ENCODE measurements at regions not wholly inside any gene's neighbourhood (a gene's known extent, or its start where the extent isn't known, plus 50 kb on each side); places are given as distances from the start of the nearest gene placed in this dataset.

- intact Hi-C loops (cut with DNase I) = no loop called here
- no peak overlapping the region for H3K4me3 ChIP-seq
- H3K36me3 ChIP-seq = no peaks in the 10 kb centered on the region
- peaks cover 0 to 34% (median 12%) of the 10 kb centered on the region in 7 donors for H3K27me3 ChIP-seq
- TF ChIP-seq CTCF (IDR thresholded peaks at IDR 0.05) = no peak
- no peaks in the 10 kb centered on the region for H3K9me3 ChIP-seq
- WGBS, 2 donors = 41 to 46% methylated on average over 2 of the region's 2 CpGs
- no peaks in the 10 kb centered on the region for H3K4me1 ChIP-seq
- no peak for DNase-seq
- no peak overlapping the region for H3K27ac ChIP-seq
- no peak for ATAC-seq
These were observed 183.0 kb downstream of the TSHZ3 start for GRCh38 chr19:31166206-31166605.

GRCh38 chr19:31164791-31165251 is 184.4 kb downstream of the TSHZ3 start:
- Histone ChIP-seq H3K27ac (no peak overlapping the region), H3K4me1 (no peaks in the 10 kb centered on the region), H3K27me3 (peaks cover 0 to 34% (median 12%) of the 10 kb centered on the region in 7 donors), H3K4me3 (no peak overlapping the region), H3K9me3 (no peaks in the 10 kb centered on the region), H3K36me3 (no peaks in the 10 kb centered on the region)
- ATAC-seq = no peak
- intact Hi-C loops (cut with DNase I) = no loop called here
- TF ChIP-seq CTCF (IDR thresholded peaks at IDR 0.05) = no peak
- 40 to 46% methylated on average over 20 of the region's 20 CpGs for WGBS, 2 donors
- no peak for DNase-seq

- H3K9me3 ChIP-seq = no peaks in the 10 kb centered on the region
- TF ChIP-seq CTCF (IDR thresholded peaks at IDR 0.05) = no peak
- no peak for DNase-seq
- no peak for ATAC-seq
- intact Hi-C loops (cut with DNase I) = no loop called here
- no peaks in the 10 kb centered on the region for H3K36me3 ChIP-seq
- no peaks in the 10 kb centered on the region for H3K4me1 ChIP-seq
- H3K4me3 ChIP-seq = no peak overlapping the region
- peaks cover 0 to 15% (median 12%) of the 10 kb centered on the region in 7 donors for H3K27me3 ChIP-seq
- H3K27ac ChIP-seq = no peak overlapping the region
- WGBS, 2 donors = 78 to 87% methylated on average over 7 of the region's 7 CpGs
These were observed 188.8 kb downstream of the TSHZ3 start for GRCh38 chr19:31160336-31160926.

GRCh38 chr19:31154021-31154420 is 195.2 kb downstream of the TSHZ3 start:
- no peak for ATAC-seq
- H3K27ac ChIP-seq = no peak overlapping the region
- 85 to 87% methylated on average over 1 of the region's 1 CpG for WGBS, 2 donors
- intact Hi-C loops (cut with DNase I) = no loop called here
- H3K4me3 ChIP-seq = no peak overlapping the region
- H3K4me1 ChIP-seq = no peaks in the 10 kb centered on the region
- no peak for DNase-seq
- no peak for TF ChIP-seq CTCF (IDR thresholded peaks at IDR 0.05)
- H3K9me3 ChIP-seq = no peaks in the 10 kb centered on the region
- peaks cover 0 to 4% (median 0%) of the 10 kb centered on the region in 7 donors for H3K27me3 ChIP-seq
- H3K36me3 ChIP-seq = no peaks in the 10 kb centered on the region
